AG04450 (cell line): ENCODE measurements at regions not wholly inside any gene's neighbourhood (a gene's known extent, or its start where the extent isn't known, plus 50 kb on each side); places are given as distances from the start of the nearest gene placed in this dataset.

Experiments used
- CTCF ChIA-PET: fragments of 300-600, 350-600 bp; formaldehyde crosslinking; extraction: SDS; loops from one replicate; lab custom pipeline; 2022; ENCODE audit warnings: antibody characterized with exemption, inconsistent platforms; lab: Charles Lee
- POLR2A ChIA-PET: fragments of 350-600 bp; formaldehyde crosslinking; extraction: SDS; loops from one replicate; lab custom pipeline; 2021; ENCODE audit warnings: antibody characterized with exemption, inconsistent platforms; lab: Yijun Ruan, JAX
- DNase-seq: peaks from one replicate; pipeline ENCODE4 v3.0.0-alpha.2; 2011; ENCODE audit warnings: low read depth, low spot score
- H3K27ac ChIP-seq: one replicate; pipeline ENCODE4 v1.5.1; 2012; ENCODE audit warnings: low read depth, low read length, control low read depth
- H3K27me3 ChIP-seq: one replicate; pipeline ENCODE4 v1.6.0; 2012; ENCODE audit warnings: low read length; ENCODE audit not compliant: control insufficient read depth, insufficient read depth
- H3K4me3 ChIP-seq: 2 replicates; pipeline ENCODE4 v1.5.1; 2011; ENCODE audit warnings: mild to moderate bottlenecking, low read depth, low read length, control low read depth
- H3K9me3 ChIP-seq: 2 replicates; pipeline ENCODE4 v1.5.1; 2012; ENCODE audit warnings: low read length; ENCODE audit not compliant: control insufficient read depth, insufficient read depth
- CTCF ChIP-seq: IDR thresholded peaks from 2 replicates; pipeline ENCODE4 v1.5.1; 2011; ENCODE audit warnings: low read depth, low read length, control low read depth, inconsistent platforms

DNA sequence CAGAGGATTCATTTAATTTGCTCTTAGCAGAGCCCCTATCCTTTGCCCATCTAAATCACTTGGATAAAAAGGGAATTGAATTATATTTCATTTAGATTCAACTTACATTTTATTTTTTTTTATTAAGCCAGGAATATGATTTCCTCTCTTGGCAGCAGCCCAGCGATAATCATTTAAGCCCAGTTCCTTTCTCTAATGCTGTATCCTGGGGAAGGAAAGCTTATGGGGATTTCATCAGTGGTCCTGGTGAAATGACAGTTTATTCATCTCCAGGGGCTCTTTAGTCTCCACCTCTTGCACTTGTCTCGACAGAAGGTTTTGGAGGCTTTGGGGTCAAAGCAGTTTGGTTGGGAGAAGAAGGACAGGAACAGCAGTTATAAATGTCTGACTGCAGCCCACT is 50.4 kb upstream of the LRRC8D start:
- peaks cover 7% of the 10 kb centered on the region for H3K27me3 ChIP-seq
- H3K9me3 ChIP-seq = no peaks in the 10 kb centered on the region
- CTCF ChIA-PET = interaction anchor here (0.7 to 3.8 kb wide), 4 partner anchors 8 to 1464 kb away, joined by 3 to 23 read pairs (median 4); no protein-coding TSS in a partner anchor
- no peak for TF ChIP-seq CTCF
- H3K27ac ChIP-seq = no peak overlapping the region
- POLR2A ChIA-PET = no interaction called here
- H3K4me3 ChIP-seq = no peak overlapping the region
- no peak for DNase-seq
